SK-N-SH (cell line): ENCODE measurements at regions not wholly inside any gene's neighbourhood (a gene's known extent, or its start where the extent isn't known, plus 50 kb on each side); places are given as distances from the start of the nearest gene placed in this dataset.

Experiments
- CTCF ChIA-PET: fragments of 300-600, 350-600 bp; formaldehyde crosslinking; extraction: SDS; loops from one replicate; lab custom pipeline; 2021; lab: Yijun Ruan, JAX
- POLR2A ChIA-PET: fragments of 350-600 bp; sonication (Branson Sonifier 250); formaldehyde crosslinking; extraction: SDS; loops from one replicate; lab custom pipeline; 2020; ENCODE audit warnings: antibody characterized with exemption, inconsistent platforms; lab: Yijun Ruan, JAX
- DNase-seq: peaks from one replicate; pipeline ENCODE4 v3.0.0; 2012
- H2AFZ ChIP-seq: fragments of 200-600 bp; sonication (generic); 2 replicates; pipeline ENCODE4 v1.8.1; 2016; ENCODE audit warnings: antibody characterized with exemption, mild to moderate bottlenecking, low read depth
- H3F3A ChIP-seq: fragments of 200-600 bp; sonication (generic); replicated peaks from 2 replicates; pipeline ENCODE3; 2016; ENCODE audit warnings: antibody characterized with exemption, mild to moderate bottlenecking; ENCODE audit not compliant: insufficient read depth
- H3K27ac ChIP-seq, 2 experiments: fragments of 200-500 bp in 1 of 2; fragments of 200-600 bp in 1 of 2; sonication (Bioruptor generic) in 1 of 2; sonication (generic), shearing (Covaris generic) in 1 of 2; 2 replicates each; pipeline versions ENCODE4 v1.5.1 to v1.6.1; 2014 to 2016; ENCODE audit warnings: low read depth in 2 of 2, inconsistent platforms in 1 of 2, low read length in 1 of 2, mild to moderate bottlenecking in 1 of 2, mixed read lengths in 1 of 2
- H3K27me3 ChIP-seq: fragments of 200-600 bp; sonication (generic), shearing (Covaris generic); 2 replicates; pipeline ENCODE4 v1.6.1; 2016; ENCODE audit warnings: mixed run types; ENCODE audit not compliant: insufficient read depth
- H3K36me3 ChIP-seq, 2 experiments: fragments of 200-500 bp in 1 of 2; fragments of 200-600 bp in 1 of 2; sonication (Bioruptor generic) in 1 of 2; sonication (generic) in 1 of 2; replicated peaks in 1 of 2; 2 replicates each; pipeline versions ENCODE3 to v1.5.1; 2014 to 2016; ENCODE audit warnings: low read length in 1 of 2, mild to moderate bottlenecking in 1 of 2; ENCODE audit not compliant: insufficient read depth in 2 of 2, control insufficient read depth in 1 of 2
- H3K4me1 ChIP-seq, 2 experiments: fragments of 200-500 bp in 1 of 2; fragments of 200-600 bp in 1 of 2; sonication (Bioruptor generic) in 1 of 2; sonication (generic), shearing (Covaris generic) in 1 of 2; 2 replicates each; pipeline versions ENCODE4 v1.5.1 to v1.6.1; 2014 to 2016; ENCODE audit warnings: low read depth in 1 of 2, low read length in 1 of 2, mixed run types in 1 of 2; ENCODE audit not compliant: insufficient read depth in 2 of 2, control insufficient read depth in 1 of 2
- H3K4me2 ChIP-seq: fragments of 200-600 bp; sonication (generic), shearing (Covaris generic); 2 replicates; pipeline ENCODE4 v1.6.1; 2017; ENCODE audit warnings: mixed run types
- H3K4me3 ChIP-seq, 2 experiments: fragments of 200-500 bp in 1 of 2; fragments of 200-600 bp in 1 of 2; sonication (Bioruptor generic) in 1 of 2; sonication (generic), shearing (Covaris generic) in 1 of 2; 2 replicates each; pipeline versions ENCODE4 v1.5.1 to v1.8.1; 2014 to 2016; ENCODE audit warnings: low read depth in 2 of 2, inconsistent platforms in 1 of 2, low read length in 1 of 2, mild to moderate bottlenecking in 1 of 2, mixed read lengths in 1 of 2, moderate library complexity in 1 of 2
- H3K79me2 ChIP-seq: fragments of 200-600 bp; sonication (generic); 2 replicates; pipeline ENCODE4 v1.8.1; 2017; ENCODE audit warnings: mild to moderate bottlenecking; ENCODE audit not compliant: insufficient read depth
- H3K9ac ChIP-seq: fragments of 200-600 bp; sonication (generic); 2 replicates; pipeline ENCODE4 v1.6.1; 2017; ENCODE audit warnings: mixed run types
- H3K9me2 ChIP-seq: fragments of 200-600 bp; sonication (generic); 2 replicates; pipeline ENCODE4 v1.6.1; 2017; ENCODE audit warnings: mixed run types
- H3K9me3 ChIP-seq: fragments of 200-600 bp; sonication (generic); 2 replicates; pipeline ENCODE4 v1.6.1; 2017; ENCODE audit warnings: mixed run types, mild to moderate bottlenecking, moderate library complexity
- H4K20me1 ChIP-seq: fragments of 200-600 bp; sonication (generic); 2 replicates; pipeline ENCODE4 v1.6.1; 2017; ENCODE audit warnings: mild to moderate bottlenecking, mixed run types; ENCODE audit not compliant: insufficient read depth
- GABPA ChIP-seq: IDR thresholded peaks from 2 replicates; pipeline ENCODE4 v1.4.0; 2012; ENCODE audit warnings: low read depth, mild to moderate bottlenecking
- MEF2A ChIP-seq: IDR thresholded peaks from 2 replicates; pipeline ENCODE4 v1.4.0; 2012; ENCODE audit warnings: low read depth, borderline replicate concordance
- NFIC ChIP-seq: IDR thresholded peaks from 2 replicates; pipeline ENCODE4 v1.4.0; 2012; ENCODE audit warnings: borderline replicate concordance
- YY1 ChIP-seq: IDR thresholded peaks from 2 replicates; pipeline ENCODE4 v1.4.0; 2012; ENCODE audit warnings: low read depth, mild to moderate bottlenecking
- WGBS: methylation state at CpG from one replicate; pipeline ENCODE4 v1.1.6; 2017; ENCODE audit warnings: low lambda C conversion rate; 5-methylcytosine and 5-hydroxymethylcytosine counted together
- small RNA-seq, 7 experiments: library from RNA; depleted of rRNA; stranded (forward); fragments of <200 nt; gene quantifications; one replicate each; pipeline ENCODE3, GENCODE V24; 2012

DNA sequence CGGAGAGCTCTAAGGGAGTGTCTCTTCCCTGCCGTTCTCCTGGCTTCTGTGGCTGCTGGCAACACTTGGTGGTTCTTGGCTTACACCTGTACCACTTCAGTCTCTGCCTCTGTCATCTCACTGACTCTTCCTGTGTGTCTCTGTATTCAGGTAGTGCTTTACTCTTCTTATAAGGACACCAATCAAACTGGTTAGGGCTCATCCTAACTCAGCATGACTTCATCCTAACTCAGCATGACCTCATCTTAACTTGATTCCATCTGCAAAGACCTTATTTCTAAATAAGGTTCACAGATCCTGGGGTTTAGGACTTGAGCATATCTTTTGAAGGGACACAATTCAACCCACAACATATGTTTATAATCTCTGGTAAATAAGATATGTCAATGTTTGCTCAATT lies 51.6 kb upstream of the DSEL start:
- no peak overlapping the region for H2AFZ ChIP-seq
- WGBS = 79% methylated on average over 2 of the region's 2 CpGs
- POLR2A ChIA-PET = no interaction called here

More for the DNA sequence above, 51.6 kb upstream of the DSEL start:
- H3K36me3 ChIP-seq = peaks cover 0 to 3% of the 10 kb centered on the region in 2 experiments
- no peak overlapping the region for H3K4me2 ChIP-seq
- TF ChIP-seq YY1 (no peak), MEF2A (no peak), NFIC (no peak), GABPA (no peak)
- no peaks in the 10 kb centered on the region for H3K79me2 ChIP-seq
- H3F3A ChIP-seq = no peaks in the 10 kb centered on the region
- DNase-seq = no peak
- no peak overlapping the region for H3K9ac ChIP-seq
- no peaks in the 10 kb centered on the region for H4K20me1 ChIP-seq
- H3K27ac ChIP-seq = no peak overlapping the region
- H3K27me3 ChIP-seq = no peaks in the 10 kb centered on the region
- H3K4me1 ChIP-seq = no peaks in the 10 kb centered on the region
- no peaks in the 10 kb centered on the region for H3K9me3 ChIP-seq
- H3K9me2 ChIP-seq = no peaks in the 10 kb centered on the region
- CTCF ChIA-PET = no interaction called here
- H3K4me3 ChIP-seq = no peak overlapping the region

Small RNA genes lying in the stretch of these regions (small RNA-seq; reads per million reads assigned to genes)
- 0 reads per million in 7 experiments for gene AC067819.1
